ENCODE measurements at regions not wholly inside any gene's neighbourhood (a gene's known extent, or its start where the extent isn't known, plus 50 kb on each side); places are given as distances from the start of the nearest gene placed in this dataset.

DNA sequence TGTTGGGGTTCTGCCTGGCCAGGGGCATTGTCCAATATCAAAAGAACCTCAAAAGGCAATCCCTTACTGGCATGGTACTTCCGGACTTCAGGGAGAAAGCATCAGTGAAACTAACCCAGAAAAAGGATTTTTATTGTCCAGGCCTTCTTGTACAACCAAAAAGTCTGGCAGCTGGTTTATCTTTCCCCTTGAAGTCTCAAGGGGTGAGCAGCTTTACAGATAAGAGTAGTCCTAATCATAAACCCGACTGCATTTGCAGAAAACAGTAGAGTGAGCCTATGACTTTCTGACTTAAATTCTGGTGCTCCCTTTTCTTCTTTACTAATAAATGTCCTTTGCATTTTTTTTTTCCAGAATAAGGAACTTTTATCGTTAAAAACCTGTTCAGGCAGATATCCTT, 104.0 kb upstream of the CHRM3 start:
- TF ChIP-seq, protein P1, sequence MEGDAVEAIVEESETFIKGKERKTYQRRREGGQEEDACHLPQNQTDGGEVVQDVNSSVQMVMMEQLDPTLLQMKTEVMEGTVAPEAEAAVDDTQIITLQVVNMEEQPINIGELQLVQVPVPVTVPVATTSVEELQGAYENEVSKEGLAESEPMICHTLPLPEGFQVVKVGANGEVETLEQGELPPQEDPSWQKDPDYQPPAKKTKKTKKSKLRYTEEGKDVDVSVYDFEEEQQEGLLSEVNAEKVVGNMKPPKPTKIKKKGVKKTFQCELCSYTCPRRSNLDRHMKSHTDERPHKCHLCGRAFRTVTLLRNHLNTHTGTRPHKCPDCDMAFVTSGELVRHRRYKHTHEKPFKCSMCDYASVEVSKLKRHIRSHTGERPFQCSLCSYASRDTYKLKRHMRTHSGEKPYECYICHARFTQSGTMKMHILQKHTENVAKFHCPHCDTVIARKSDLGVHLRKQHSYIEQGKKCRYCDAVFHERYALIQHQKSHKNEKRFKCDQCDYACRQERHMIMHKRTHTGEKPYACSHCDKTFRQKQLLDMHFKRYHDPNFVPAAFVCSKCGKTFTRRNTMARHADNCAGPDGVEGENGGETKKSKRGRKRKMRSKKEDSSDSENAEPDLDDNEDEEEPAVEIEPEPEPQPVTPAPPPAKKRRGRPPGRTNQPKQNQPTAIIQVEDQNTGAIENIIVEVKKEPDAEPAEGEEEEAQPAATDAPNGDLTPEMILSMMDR (IDR thresholded peaks at IDR 0.05), result no peak
- no peak for TF ChIP-seq POLR2A (IDR thresholded peaks at IDR 0.05)
